ENCODE measurements at regions not wholly inside any gene's neighbourhood (a gene's known extent, or its start where the extent isn't known, plus 50 kb on each side); places are given as distances from the start of the nearest gene placed in this dataset.

DNA sequence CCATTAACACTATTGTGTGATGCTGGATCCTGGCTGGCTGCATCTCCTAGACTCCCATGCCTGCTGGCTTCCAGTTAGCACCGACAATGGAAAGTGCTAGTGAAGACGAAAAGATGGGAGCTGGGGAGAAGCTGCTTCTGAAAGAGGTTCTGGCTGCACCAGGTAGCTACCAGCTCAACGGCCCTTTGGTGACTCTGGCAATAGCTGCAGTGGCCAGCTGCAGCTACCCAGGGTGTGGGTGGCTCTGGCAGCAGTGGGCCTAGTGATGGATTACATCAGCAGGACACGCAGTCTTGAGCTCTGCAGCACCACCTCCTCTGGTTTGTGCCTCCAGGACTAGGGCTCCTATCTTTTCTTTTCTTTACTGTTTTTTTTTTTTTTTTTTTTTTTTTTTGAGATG is 662.6 kb downstream of the MATN1 start:
- CTCF ChIA-PET: interaction anchor here (0.7 kb wide), 1 partner anchor 647 kb away, joined by 4 read pairs; no protein-coding TSS in a partner anchor
- no peak for TF ChIP-seq TARDBP (IDR thresholded peaks at IDR 0.05)
- no peak for TF ChIP-seq SP1 (IDR thresholded peaks at IDR 0.05)
- TF ChIP-seq BHLHE40 (IDR thresholded peaks at IDR 0.05; ENCODE audit: borderline replicate concordance): no peak
- no peak for TF ChIP-seq SUZ12 (IDR thresholded peaks at IDR 0.05)
- no peak for TF ChIP-seq ARNT (IDR thresholded peaks at IDR 0.05)
- no peak for TF ChIP-seq CTBP1 (IDR thresholded peaks at IDR 0.05; ENCODE audit: borderline replicate concordance)
- no peak for TF ChIP-seq FOXK2 (IDR thresholded peaks at IDR 0.05)
- no peak for TF ChIP-seq FOXA1 (IDR thresholded peaks at IDR 0.05)
- TF ChIP-seq ELF4 (IDR thresholded peaks at IDR 0.05): no peak
- no peak for DNase-seq (ENCODE audit: extremely low spot score)
- POLR2A ChIA-PET: no interaction called here

DNA sequence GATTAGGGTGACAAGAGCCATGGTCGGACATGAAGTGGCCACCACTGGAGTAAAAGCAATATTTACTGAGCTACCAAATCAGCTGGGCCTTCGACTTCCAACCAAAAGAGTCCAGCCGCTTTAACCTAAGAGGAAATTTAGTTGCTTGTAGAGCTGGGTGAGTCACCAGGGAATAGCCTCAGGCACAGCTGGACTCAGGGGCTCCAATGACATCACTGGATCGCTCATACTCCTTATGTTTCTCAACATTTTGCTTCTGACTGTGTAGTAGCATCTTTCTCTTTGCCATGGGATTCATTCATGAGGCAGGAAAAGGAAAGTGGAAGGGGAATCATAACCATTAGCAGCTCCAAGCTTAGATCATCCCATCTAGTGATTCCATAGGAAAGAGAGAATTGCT is 664.4 kb downstream of the MATN1 start:
- no peak for TF ChIP-seq FOXA1 (IDR thresholded peaks at IDR 0.05)
- no peak for TF ChIP-seq NFRKB (IDR thresholded peaks at IDR 0.05)
- no peak for TF ChIP-seq LEF1 (IDR thresholded peaks at IDR 0.05; ENCODE audit: borderline replicate concordance)
- TF ChIP-seq FOXK2 (IDR thresholded peaks at IDR 0.05): no peak
- no peak for TF ChIP-seq ARNT (IDR thresholded peaks at IDR 0.05)
- TF ChIP-seq TARDBP (IDR thresholded peaks at IDR 0.05): no peak
- peak; percentile 34 for DNase-seq (ENCODE audit: extremely low spot score)
- POLR2A ChIA-PET: no interaction called here
- CTCF ChIA-PET: interaction anchor here (0.6 to 0.7 kb wide), 2 partner anchors 106 to 153 kb away, joined by 3 read pairs; no protein-coding TSS in a partner anchor

DNA sequence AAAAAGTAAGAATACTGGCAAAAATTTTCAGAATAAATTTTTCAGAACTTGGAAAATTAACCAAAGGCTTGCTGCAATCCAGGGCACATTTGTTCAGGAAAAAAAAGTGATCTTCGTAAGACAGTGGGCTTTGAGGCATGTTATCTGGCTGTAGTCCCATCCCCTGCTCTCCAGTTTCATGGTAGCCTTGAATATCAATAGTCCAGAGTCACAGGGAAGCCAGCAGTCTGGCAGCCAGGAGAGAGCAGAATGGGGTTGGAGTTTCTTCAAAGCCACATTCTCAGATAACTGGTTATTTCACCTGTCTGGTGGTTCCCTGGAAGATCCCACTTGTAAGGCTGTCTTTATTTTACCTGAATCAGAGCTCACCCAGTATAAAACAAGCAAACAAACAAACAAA is 669.3 kb downstream of the MATN1 start:
- CTCF ChIA-PET: interaction anchor here (0.8 kb wide), 1 partner anchor 9 kb away, joined by 3 read pairs; no protein-coding TSS in a partner anchor
- TF ChIP-seq CTBP1 (IDR thresholded peaks at IDR 0.05; ENCODE audit: borderline replicate concordance) (no peak), NFRKB (IDR thresholded peaks at IDR 0.05) (no peak), FOXA1 (IDR thresholded peaks at IDR 0.05) (no peak), SUZ12 (IDR thresholded peaks at IDR 0.05) (no peak), ARNT (IDR thresholded peaks at IDR 0.05) (no peak), LEF1 (IDR thresholded peaks at IDR 0.05; ENCODE audit: borderline replicate concordance) (no peak), HDGF (IDR thresholded peaks at IDR 0.05; ENCODE audit: borderline replicate concordance) (no peak), TARDBP (IDR thresholded peaks at IDR 0.05) (no peak), BHLHE40 (IDR thresholded peaks at IDR 0.05; ENCODE audit: borderline replicate concordance) (no peak), ELF4 (IDR thresholded peaks at IDR 0.05) (no peak), ZNF384 (IDR thresholded peaks at IDR 0.05) (no peak), FOXK2 (IDR thresholded peaks at IDR 0.05) (no peak), SP1 (IDR thresholded peaks at IDR 0.05) (no peak)
- TF ChIP-seq, protein P1, sequence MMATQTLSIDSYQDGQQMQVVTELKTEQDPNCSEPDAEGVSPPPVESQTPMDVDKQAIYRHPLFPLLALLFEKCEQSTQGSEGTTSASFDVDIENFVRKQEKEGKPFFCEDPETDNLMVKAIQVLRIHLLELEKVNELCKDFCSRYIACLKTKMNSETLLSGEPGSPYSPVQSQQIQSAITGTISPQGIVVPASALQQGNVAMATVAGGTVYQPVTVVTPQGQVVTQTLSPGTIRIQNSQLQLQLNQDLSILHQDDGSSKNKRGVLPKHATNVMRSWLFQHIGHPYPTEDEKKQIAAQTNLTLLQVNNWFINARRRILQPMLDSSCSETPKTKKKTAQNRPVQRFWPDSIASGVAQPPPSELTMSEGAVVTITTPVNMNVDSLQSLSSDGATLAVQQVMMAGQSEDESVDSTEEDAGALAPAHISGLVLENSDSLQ (IDR thresholded peaks at IDR 0.05): no peak
- POLR2A ChIA-PET: no interaction called here
- no peak for DNase-seq (ENCODE audit: extremely low spot score)

DNA sequence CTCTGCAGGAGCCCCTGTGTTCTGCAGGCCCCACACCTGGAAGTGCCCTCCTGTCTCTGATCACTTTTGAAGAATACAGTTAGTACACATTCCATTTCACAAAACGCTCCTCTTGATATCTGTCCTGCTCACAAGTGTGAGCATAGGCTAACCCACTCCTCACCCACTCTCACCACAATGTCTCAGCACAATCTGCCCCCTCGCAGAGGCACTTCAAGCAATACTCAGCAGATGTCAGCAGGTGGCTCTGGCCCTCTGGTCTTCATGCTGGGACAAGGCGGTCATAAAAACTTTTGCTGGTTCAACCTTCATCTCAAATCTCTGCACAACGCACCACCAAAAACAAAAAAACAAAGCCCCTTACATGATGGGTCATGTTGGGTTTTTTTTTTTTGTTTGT is 671.2 kb downstream of the MATN1 start:
- ChIA-PET CTCF (no interaction called here), POLR2A (no interaction called here)
- DNase-seq (ENCODE audit: extremely low spot score): peak; percentile 47
- no peak for TF ChIP-seq FOXK2 (IDR thresholded peaks at IDR 0.05)
- TF ChIP-seq NFRKB (IDR thresholded peaks at IDR 0.05): no peak
- TF ChIP-seq LEF1 (IDR thresholded peaks at IDR 0.05; ENCODE audit: borderline replicate concordance): no peak
- no peak for TF ChIP-seq L3MBTL2 (conservative IDR thresholded peaks at IDR 0.05)

DNA sequence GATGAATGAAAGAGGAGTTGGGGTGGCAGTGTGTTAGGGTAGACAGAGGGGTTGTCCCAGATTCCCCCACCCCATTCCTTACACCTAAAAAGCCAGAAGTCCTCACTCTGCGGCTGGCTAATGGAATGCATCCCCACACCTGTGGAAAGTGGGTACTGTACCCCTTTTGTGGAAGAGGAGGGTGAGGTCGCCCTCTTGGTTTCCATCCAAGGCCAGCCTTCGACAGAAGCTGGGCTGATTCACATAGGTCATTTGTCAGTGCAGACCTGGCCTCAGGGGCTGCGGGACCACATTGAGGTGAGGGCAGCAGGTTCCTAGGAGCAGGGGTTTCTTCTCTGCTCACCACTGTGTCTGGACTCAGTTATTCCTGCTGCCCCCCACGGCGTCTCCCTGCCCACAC is 671.6 kb downstream of the MATN1 start:
- POLR2A ChIA-PET: no interaction called here
- CTCF ChIA-PET: no interaction called here
- no peak for TF ChIP-seq FOXA1 (IDR thresholded peaks at IDR 0.05)
- no peak for TF ChIP-seq BHLHE40 (IDR thresholded peaks at IDR 0.05; ENCODE audit: borderline replicate concordance)
- no peak for TF ChIP-seq L3MBTL2 (conservative IDR thresholded peaks at IDR 0.05)
- no peak for TF ChIP-seq NFRKB (IDR thresholded peaks at IDR 0.05)
- no peak for TF ChIP-seq FOXK2 (IDR thresholded peaks at IDR 0.05)
- TF ChIP-seq SUZ12 (IDR thresholded peaks at IDR 0.05): no peak
- no peak for TF ChIP-seq ZNF384 (IDR thresholded peaks at IDR 0.05)
- no peak for TF ChIP-seq CTBP1 (IDR thresholded peaks at IDR 0.05; ENCODE audit: borderline replicate concordance)
- TF ChIP-seq ARNT (IDR thresholded peaks at IDR 0.05): no peak
- no peak for TF ChIP-seq LEF1 (IDR thresholded peaks at IDR 0.05; ENCODE audit: borderline replicate concordance)
- TF ChIP-seq TARDBP (IDR thresholded peaks at IDR 0.05): no peak
- TF ChIP-seq HDGF (IDR thresholded peaks at IDR 0.05; ENCODE audit: borderline replicate concordance): no peak
- no peak for TF ChIP-seq FOXM1 (IDR thresholded peaks at IDR 0.05; ENCODE audit: borderline replicate concordance)
- TF ChIP-seq SP1 (IDR thresholded peaks at IDR 0.05): no peak
- DNase-seq (ENCODE audit: extremely low spot score): no peak

DNA sequence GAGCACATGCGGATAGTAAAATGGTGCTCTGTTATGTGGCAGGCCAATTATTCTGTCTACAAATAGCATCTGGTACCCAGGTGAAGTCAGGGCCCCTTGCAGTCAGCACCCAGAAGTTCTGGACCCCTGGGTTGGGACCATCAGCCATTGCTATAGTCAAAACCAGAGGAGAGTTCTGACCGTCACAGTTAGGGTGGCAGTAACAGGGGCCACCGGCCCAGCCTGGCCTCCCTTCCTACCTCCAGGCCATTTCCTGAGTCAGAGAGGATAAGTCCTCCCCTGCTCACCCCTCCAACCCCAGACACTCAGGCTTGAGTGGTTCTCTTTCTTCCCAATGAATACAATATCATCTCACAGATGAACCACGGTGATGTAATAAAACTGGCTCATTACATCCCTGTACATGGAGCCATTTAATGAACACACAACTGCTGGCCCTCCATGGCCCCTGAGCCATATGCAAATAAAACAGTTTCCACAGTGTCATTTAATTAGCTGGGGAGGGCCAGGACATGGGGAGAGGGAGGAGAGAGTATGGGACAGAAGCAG is 673.6 kb downstream of the MATN1 start:
- DNase-seq (ENCODE audit: extremely low spot score): no peak
- POLR2A ChIA-PET: no interaction called here
- CTCF ChIA-PET: no interaction called here
- TF ChIP-seq SUZ12 (IDR thresholded peaks at IDR 0.05) (no peak), FOXM1 (IDR thresholded peaks at IDR 0.05; ENCODE audit: borderline replicate concordance) (no peak)

DNA sequence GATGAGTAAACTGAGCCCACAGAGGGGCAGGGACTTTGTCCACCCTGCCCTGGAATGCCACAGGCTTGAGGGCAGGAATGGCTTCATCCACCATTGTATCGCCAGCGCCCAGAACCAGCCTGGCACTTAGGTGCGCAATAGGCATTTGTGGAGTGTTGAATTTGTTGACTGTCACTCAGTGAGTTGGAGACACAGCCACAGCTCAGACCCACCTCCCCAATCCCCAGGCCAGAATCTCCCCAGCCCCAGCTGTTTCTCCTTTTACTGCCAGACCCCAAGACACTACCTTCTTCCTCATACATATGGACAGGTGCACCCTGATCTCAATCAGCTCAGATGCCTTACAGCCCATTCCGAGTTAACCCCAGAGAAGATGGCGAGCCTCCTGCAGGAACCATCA is 674.5 kb downstream of the MATN1 start:
- ChIA-PET POLR2A (no interaction called here), CTCF (no interaction called here)
- no peak for DNase-seq (ENCODE audit: extremely low spot score)
- TF ChIP-seq FOXA1 (IDR thresholded peaks at IDR 0.05) (no peak), TARDBP (IDR thresholded peaks at IDR 0.05) (no peak), ELF4 (IDR thresholded peaks at IDR 0.05) (no peak), BHLHE40 (IDR thresholded peaks at IDR 0.05; ENCODE audit: borderline replicate concordance) (no peak), SUZ12 (IDR thresholded peaks at IDR 0.05) (no peak), SP1 (IDR thresholded peaks at IDR 0.05) (no peak), L3MBTL2 (conservative IDR thresholded peaks at IDR 0.05) (no peak), HDGF (IDR thresholded peaks at IDR 0.05; ENCODE audit: borderline replicate concordance) (no peak), ZNF384 (IDR thresholded peaks at IDR 0.05) (no peak), ARNT (IDR thresholded peaks at IDR 0.05) (no peak), NFRKB (IDR thresholded peaks at IDR 0.05) (no peak), FOXM1 (IDR thresholded peaks at IDR 0.05; ENCODE audit: borderline replicate concordance) (no peak), LEF1 (IDR thresholded peaks at IDR 0.05; ENCODE audit: borderline replicate concordance) (no peak)
- TF ChIP-seq, protein P1 (IDR thresholded peaks at IDR 0.05): no peak
